ENCODE measurements at regions not wholly inside any gene's neighbourhood (a gene's known extent, or its start where the extent isn't known, plus 50 kb on each side); places are given as distances from the start of the nearest gene placed in this dataset.

DNA sequence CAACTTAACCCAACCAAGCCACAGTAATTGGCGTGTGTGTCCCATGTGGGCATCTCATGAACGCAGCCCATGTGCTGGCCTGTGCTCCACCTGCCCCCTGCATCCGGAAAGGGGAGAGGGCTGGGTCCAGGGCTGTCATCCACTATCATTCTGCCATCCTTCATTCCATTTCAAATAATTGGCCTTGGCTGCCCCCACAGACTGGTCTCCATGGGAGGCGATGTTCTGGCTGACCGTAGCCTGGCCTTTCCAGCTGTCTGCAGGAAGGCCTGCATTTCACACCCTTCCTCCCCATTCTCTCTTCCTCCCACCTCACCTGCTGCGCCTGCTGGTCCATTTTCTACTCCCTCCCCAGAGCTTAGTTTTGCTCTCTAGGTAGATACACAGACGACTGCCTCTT is 442.8 kb downstream of the COG6 start:
- no peak for TF ChIP-seq POLR2A (IDR thresholded peaks at IDR 0.05)
- TF ChIP-seq, protein P1, sequence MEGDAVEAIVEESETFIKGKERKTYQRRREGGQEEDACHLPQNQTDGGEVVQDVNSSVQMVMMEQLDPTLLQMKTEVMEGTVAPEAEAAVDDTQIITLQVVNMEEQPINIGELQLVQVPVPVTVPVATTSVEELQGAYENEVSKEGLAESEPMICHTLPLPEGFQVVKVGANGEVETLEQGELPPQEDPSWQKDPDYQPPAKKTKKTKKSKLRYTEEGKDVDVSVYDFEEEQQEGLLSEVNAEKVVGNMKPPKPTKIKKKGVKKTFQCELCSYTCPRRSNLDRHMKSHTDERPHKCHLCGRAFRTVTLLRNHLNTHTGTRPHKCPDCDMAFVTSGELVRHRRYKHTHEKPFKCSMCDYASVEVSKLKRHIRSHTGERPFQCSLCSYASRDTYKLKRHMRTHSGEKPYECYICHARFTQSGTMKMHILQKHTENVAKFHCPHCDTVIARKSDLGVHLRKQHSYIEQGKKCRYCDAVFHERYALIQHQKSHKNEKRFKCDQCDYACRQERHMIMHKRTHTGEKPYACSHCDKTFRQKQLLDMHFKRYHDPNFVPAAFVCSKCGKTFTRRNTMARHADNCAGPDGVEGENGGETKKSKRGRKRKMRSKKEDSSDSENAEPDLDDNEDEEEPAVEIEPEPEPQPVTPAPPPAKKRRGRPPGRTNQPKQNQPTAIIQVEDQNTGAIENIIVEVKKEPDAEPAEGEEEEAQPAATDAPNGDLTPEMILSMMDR (IDR thresholded peaks at IDR 0.05): no peak
- 93 to 99% methylated on average over 7 of the region's 7 CpGs for WGBS, 2 donors
- H3K4me3 ChIP-seq: no peak overlapping the region
- H3K9me3 ChIP-seq: no peaks in the 10 kb centered on the region
- no peak overlapping the region for H3K27ac ChIP-seq
- intact Hi-C loops (cut with DNase I; ENCODE audit: low total_unique reads): no loop called here
- no peak for DNase-seq
- H3K36me3 ChIP-seq (ENCODE audit: low read depth, missing control alignments): no peaks in the 10 kb centered on the region
- H3K27me3 ChIP-seq: no peaks in the 10 kb centered on the region
- no peaks in the 10 kb centered on the region for H3K4me1 ChIP-seq

DNA sequence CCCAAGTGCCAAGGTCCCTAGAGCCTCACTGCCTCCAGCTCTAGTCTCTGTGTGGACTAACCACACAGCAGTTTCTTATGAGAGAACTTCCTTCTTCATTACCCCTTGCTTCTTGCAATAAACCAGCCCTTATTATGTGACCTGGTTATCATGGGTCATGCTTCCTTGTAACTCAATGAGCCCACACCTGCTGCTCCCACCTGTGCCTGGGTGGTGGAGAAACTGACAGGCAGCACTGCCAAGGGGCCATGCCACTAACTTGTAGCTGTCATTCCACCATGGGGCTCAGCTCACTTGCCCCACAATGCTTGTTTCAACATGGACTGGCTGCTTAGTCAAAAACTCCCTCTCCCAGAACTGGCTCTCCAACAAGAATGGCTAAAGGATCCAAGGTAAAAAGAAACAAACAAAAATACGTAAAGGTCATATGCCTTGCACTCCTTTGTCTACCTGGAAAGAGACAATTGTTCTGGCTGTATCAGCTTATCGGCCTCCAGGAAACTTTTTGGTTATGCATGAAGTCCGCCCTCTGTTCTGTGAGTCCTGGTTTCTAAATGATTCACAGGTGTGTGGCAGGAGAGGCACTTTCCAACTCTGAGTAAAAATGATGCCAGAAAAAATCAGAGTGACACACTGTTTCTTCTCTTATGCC is 446.4 kb downstream of the COG6 start:
- DNase-seq: no peak
- WGBS, 2 donors: 88 to 89% methylated on average over 3 of the region's 3 CpGs
- no peaks in the 10 kb centered on the region for H3K9me3 ChIP-seq
- no peaks in the 10 kb centered on the region for H3K4me1 ChIP-seq
- no peak overlapping the region for H3K27ac ChIP-seq
- no peaks in the 10 kb centered on the region for H3K36me3 ChIP-seq (ENCODE audit: low read depth, missing control alignments)
- TF ChIP-seq POLR2A (IDR thresholded peaks at IDR 0.05): no peak
- TF ChIP-seq, protein P1 (IDR thresholded peaks at IDR 0.05): no peak
- no peaks in the 10 kb centered on the region for H3K27me3 ChIP-seq
- H3K4me3 ChIP-seq: no peak overlapping the region
- intact Hi-C loops (cut with DNase I; ENCODE audit: low total_unique reads): no loop called here

DNA sequence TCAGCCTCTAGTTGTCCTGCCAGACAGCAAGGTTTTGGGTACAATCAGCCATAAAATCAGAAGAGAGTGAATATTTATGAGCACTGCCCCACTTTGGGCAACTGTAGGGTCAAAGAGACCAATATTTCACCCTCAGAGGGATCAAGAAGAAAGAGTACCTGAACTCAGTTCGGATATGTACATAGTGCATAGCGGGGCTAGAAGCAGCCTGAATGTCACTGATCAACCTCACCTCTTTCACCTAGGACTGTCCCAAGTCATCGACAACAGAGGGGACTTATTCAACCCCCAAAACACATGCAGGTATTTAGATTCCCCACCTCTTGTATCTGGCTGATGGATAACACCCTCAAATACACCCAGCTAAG is 446.9 kb downstream of the COG6 start:
- intact Hi-C loops (cut with DNase I; ENCODE audit: low total_unique reads): no loop called here
- TF ChIP-seq, protein P1 (IDR thresholded peaks at IDR 0.05): no peak
- no peak for TF ChIP-seq POLR2A (IDR thresholded peaks at IDR 0.05)
- DNase-seq: no peak
- Histone ChIP-seq H3K36me3 (ENCODE audit: low read depth, missing control alignments) (no peaks in the 10 kb centered on the region), H3K27ac (no peak overlapping the region), H3K27me3 (no peaks in the 10 kb centered on the region), H3K9me3 (no peaks in the 10 kb centered on the region), H3K4me1 (no peaks in the 10 kb centered on the region), H3K4me3 (no peak overlapping the region)
- WGBS, 2 donors: 85 to 95% methylated on average over 3 of the region's 3 CpGs

DNA sequence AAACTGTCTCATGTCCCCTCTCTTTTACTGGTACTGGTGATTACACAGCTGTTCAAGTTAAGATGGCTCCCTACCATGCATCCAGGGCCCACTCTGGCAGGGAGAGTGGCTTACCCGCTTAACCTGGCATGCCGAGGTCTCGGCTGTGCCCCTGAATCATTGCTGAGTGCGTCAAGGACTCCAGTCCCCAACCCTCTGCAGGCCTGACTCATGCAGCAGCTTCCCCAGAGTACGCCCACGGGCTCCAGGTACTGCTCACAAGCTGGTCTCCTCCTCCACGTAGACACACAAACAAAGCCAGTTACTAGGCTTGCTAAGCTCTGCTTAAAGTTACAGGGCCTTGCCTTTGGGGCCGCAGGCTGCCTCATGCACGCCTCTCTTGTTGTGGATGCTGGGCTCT is 447.4 kb downstream of the COG6 start:
- Histone ChIP-seq H3K36me3 (ENCODE audit: low read depth, missing control alignments) (no peaks in the 10 kb centered on the region), H3K27ac (no peak overlapping the region), H3K4me3 (no peak overlapping the region), H3K4me1 (no peaks in the 10 kb centered on the region), H3K27me3 (no peaks in the 10 kb centered on the region), H3K9me3 (no peaks in the 10 kb centered on the region)
- intact Hi-C loops (cut with DNase I; ENCODE audit: low total_unique reads): no loop called here
- TF ChIP-seq POLR2A (IDR thresholded peaks at IDR 0.05): no peak
- TF ChIP-seq, protein P1 (IDR thresholded peaks at IDR 0.05): no peak
- DNase-seq: no peak
- WGBS, 2 donors: 67 to 69% methylated on average over 1 to 9 of the region's 9 CpGs

DNA sequence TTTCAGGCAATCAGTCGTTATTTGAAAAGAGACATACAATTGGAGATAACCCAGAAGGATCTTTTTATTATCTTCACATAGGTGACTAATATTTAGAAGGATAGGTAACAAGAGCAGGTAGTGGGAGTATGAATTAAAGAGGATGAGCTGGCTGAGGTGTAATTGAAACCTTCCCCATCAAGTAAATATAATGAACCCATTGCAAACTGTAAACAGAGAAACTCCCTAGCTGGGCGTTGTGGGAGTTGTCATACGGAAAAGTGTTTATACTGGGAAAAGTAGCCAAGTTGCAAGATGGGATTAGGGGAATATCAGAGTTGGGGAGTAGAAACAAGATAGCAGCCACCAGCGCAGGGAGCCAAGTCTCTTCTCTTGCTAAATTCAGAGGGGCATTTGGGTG is 448.4 kb downstream of the COG6 start:
- no peaks in the 10 kb centered on the region for H3K4me1 ChIP-seq
- no peak overlapping the region for H3K4me3 ChIP-seq
- TF ChIP-seq, protein P1 (IDR thresholded peaks at IDR 0.05): no peak
- TF ChIP-seq POLR2A (IDR thresholded peaks at IDR 0.05): no peak
- intact Hi-C loops (cut with DNase I; ENCODE audit: low total_unique reads): no loop called here
- no peaks in the 10 kb centered on the region for H3K9me3 ChIP-seq
- DNase-seq: no peak
- 63 to 77% methylated on average over 4 of the region's 4 CpGs for WGBS, 2 donors
- no peaks in the 10 kb centered on the region for H3K36me3 ChIP-seq (ENCODE audit: low read depth, missing control alignments)
- H3K27me3 ChIP-seq: no peaks in the 10 kb centered on the region
- no peak overlapping the region for H3K27ac ChIP-seq
